Activated CD4-positive, alpha-beta T cell treated with anti-CD3 and anti-CD28 coated beads for 4 hours (primary cell): ENCODE measurements at regions not wholly inside any gene's neighbourhood (a gene's known extent, or its start where the extent isn't known, plus 50 kb on each side); places are given as distances from the start of the nearest gene placed in this dataset.

Experiments
- DNase-seq, 2 donors: peaks; one replicate each; pipeline ENCODE4 v3.0.0-alpha.2; 2020

- no peak for DNase-seq
These were observed 63.7 kb upstream of the PSMD7 start for GRCh38 chr16:74232806-74233465.

DNA sequence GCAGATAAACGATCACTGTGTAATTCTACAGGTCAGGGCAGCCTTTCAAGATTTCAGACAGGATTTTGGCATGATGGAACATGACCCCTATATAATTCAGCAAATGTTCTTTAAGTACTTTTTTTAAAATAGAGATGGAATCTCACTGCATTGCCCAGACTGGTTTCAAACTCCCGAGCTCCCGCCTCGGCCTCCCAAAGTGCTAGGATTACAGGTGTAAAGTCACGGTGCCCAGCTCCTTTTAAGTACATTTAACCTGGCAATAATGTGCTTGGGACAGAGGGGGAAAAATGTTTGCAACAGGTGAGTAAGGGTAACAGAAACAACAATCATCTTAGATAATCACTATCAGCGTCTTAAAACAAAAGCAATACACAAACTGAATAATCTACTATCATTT lies 66.5 kb upstream of the PSMD7 start:
- no peak for DNase-seq

DNA sequence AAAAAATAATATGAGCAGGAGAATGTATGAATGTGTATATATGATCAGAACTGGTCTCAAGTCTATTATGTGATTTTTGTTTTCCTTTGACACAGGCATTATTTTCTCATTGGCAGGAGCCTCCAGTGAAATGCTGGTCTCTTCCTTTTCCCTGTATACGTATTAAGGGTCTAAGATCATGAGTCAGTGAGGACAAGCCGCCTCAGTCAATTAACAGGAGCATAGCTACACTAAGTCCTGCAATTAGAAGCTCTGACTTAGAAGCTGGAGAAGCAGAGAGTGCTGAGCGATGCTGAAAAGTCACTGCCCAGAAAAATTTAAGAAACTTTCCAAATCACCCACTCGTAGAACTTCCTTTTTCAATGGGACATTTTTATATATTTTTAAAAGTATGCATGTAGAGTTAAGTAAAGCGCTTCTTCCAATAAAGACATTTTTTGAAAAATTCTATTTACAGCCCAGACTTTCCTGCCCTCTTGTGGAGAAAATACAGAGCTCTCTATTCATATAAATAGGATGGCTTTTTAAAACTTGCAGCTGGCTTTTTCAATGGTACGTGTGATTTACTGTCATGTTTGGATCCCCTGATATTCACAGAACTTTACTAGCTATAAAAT lies 70.2 kb upstream of the PSMD7 start:
- DNase-seq: no peak

DNA sequence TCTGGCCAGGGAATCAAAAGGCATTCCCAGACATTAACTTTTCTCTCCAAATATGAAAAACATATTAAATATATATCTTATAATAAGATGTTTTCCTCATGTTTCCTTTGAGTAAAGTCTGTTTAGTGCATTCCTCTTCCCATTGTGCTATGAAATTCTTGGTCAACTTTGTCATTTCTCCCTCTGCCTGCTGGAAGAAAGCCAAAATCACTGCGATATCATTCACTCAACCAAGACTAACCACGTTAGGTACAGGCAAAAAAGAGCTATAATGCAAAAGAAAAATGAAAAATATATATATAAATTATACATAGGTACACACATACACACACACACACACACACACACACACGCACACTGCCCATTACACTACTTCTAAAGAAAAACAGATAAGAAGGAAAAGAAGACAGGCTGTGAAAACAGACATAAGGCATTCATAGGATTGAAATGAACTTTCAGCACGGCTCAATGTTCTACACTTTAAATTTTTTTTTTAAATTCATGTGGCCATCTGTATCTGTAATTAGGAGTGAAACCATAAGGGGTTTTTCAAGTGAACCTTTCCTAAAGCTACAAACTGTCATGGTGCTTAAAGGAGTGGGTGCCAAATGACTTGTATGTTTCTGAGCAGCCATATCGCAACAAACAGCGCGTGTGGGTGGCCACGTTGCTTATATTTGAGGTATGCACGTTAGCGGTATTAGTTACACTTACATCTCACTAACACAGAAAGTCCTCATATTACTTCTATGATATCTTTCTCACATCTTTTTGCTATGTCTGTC lies 71.6 kb upstream of the PSMD7 start:
- no peak for DNase-seq

DNA sequence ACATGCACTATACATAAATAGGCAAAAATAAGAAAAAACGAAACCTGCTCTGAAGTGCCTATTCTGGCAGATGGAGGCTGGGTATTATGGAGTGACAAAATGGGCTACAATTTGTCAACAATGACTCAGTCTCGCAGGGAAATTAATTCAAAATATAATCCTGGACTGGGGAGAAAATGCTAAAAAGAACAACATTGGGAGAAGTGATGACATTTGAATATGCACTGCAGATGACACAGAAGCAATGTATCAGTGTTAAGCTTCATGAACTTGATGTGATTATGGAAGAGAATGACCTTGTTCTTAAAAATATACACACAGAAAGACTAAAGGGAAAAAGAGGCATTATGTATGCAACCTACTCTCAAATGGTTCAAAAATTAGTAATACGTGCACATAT lies 74.8 kb upstream of the PSMD7 start:
- no peak for DNase-seq

- no peak for DNase-seq
These were observed 76.9 kb upstream of the PSMD7 start for GRCh38 chr16:74219706-74220105.

DNA sequence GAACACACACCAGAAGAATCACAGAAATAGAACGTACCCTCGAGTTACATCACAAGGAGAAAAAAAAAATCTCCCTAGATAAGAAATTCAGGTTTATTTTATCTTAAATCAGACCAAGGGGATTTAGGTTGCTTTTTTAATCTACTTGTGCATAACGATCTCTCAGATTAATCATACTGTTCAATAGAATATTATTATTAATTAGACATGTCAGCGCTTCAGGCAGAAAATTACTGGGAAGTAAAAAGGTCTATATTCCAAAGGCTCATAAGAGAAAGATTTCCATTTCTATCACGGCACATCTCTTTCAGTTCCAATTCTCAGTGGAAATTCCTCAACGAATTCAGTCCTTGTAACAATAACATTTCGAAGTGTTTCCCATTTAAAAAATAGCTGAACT lies 77.7 kb upstream of the PSMD7 start:
- DNase-seq: no peak

DNA sequence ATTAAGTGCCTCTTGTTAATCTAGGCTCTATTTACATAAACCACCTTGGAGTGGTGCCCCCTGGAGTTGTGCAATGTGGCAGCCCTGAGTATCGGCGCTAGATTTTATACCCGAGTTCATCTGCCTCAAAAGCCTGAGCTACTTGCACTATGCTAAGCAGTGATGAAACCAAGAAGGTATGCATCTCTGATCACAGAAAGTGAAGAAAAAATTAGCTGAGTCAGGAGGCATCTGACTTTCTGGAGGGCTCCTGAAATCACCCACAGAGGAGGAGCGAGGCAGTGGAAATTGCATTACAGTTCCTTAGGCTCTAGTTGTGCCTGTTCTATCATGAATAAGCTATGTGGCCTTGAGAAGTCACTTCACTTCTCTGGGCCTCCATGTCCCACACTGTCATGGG lies 80.3 kb upstream of the PSMD7 start:
- no peak for DNase-seq

DNA sequence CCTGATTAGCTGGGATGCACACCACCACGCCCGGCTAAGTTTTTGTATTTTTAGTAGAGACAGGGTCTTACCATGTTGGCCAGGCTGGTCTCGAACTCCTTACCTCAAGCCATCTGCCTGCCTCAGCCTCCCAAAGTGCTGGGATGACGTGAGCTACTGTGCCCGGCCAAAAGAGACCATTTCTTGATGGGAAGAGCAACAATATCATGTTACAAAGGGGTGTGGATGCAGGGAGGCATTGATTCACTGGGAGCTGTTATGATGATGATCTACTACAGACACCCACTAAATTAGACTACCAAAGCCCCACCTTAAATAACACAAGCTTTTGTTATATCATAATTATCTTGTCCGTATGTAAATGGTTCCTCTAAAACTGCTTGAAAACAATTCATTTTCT lies 81.4 kb upstream of the PSMD7 start:
- DNase-seq: no peak

GRCh38 chr16:74213372-74213771 lies 83.2 kb upstream of the PSMD7 start:
- no peak for DNase-seq

GRCh38 chr16:74210245-74210644 lies 86.4 kb upstream of the PSMD7 start:
- no peak for DNase-seq

- DNase-seq: no peak
These were observed 94.6 kb upstream of the PSMD7 start for GRCh38 chr16:74202009-74202408.

DNA sequence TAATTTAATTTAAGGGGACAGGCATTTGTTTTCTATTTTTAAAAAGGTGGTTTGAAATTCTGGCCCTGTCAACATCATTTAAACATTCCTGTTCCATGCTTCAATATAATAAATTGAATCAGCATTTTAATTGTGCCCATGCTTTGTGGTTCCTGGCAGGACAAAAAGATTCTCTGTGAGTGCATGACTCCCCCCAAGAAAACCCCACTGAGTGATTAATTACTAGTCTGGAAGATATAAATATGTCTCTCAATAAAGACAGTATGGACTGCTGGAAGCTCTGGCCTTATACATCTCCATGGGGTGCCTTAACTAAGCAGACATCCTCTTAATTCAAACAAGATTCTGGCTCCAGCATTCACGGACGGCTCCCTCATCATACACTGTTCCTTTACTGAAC lies 95.0 kb upstream of the PSMD7 start:
- DNase-seq: no peak

- no peak for DNase-seq
These were observed 95.7 kb upstream of the PSMD7 start for GRCh38 chr16:74200921-74201320.

- DNase-seq: no peak
These were observed 96.8 kb upstream of the PSMD7 start for GRCh38 chr16:74199842-74200124.

DNA sequence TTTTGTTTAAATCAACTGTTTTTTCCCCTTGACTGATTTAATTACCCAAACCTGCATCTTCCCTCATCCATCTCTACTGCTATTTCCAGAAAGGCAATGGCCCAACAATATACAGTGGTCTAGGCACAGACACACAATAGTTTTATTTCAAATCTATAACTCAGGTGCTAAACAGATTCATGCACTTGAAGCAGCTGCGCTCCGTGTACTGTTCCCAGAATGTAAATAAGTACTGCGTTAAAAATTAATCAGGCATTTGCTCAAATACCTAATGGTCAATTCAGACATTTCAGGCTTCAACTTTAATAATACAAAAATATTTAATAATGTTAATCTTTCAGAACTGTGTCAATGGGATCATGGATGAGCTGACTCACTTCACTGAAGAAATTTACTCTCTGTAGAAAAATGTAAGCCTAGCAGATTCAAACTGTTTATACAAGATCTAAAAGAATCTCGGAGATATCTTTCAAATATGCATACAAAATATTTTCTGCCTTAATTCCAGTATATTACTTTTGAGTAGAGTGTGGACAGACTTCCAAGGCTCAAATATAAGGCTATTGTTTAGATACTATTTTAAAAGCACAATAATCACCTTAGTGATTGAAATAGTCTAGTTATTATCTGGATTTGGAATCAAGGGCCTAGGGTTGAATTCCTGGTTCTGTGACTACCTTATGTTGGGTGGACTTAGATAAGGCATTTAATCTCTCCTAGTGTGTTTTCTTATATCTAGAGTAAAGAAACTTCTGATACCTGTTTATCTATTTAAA lies 97.4 kb upstream of the PSMD7 start:
- DNase-seq: no peak

DNA sequence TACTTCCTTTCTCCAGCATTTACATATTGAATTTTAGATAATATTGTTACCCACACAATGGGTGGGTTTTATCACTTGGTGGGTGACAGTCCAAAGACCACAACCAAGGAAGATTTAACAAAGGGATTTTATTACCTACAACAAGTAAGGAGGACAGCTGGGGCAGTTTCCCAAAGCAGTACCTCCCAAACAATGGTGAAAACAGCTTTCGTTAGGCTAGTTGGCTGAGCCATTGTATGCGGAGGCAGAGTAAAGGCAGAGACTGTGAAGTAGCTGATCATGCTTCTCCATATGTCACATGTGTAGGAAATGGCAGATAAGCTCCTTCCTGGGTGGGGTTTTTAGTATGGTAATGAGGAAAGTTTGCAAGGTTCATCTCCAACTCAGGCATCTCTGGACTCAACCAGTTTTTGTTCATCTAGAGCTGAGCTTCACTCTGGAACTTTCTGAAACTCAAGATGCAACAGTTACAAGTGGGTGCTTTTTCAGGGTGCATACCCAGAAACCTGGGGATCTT lies 104.3 kb upstream of the PSMD7 start:
- DNase-seq: no peak

DNA sequence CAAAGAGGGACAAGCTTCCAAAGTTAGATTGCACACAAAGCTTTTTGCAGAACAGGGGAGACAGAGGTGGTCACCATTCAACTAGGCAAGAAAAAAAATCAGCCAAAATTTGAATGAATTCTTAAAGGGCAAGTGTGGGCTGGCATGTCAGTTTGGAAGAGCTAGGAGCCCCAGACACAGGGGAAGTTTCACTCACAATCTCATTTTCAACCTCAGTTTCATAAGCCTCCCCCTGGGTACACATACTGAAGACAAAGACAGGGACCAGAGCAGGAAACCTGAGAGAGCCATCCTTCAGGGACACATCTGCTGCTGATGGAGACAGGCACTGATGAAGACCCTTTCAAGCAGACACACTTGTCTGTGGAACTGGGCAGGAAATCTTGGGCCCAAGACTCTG lies 106.3 kb upstream of the PSMD7 start:
- no peak for DNase-seq

DNA sequence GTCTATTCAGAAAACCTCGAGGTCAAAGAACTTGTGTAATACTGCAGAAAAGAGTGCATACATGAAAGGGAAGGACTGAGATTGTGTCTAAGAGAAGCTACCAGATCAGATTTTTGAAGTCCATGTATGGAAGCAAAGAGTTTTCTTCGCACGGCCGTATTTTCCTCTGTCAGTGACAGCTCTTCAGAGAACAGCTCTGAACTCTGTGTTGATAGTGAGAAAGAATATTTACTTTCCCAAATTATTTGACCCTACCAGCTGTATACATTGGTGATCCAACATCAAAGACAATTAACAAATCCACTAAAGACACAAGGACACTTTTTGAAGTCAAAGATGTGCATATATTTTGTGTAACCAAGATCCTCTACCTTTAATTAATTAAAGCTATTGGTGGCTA lies 107.8 kb upstream of the PSMD7 start:
- no peak for DNase-seq

- no peak for DNase-seq
These were observed 110.0 kb upstream of the PSMD7 start for GRCh38 chr16:74186561-74186971.

DNA sequence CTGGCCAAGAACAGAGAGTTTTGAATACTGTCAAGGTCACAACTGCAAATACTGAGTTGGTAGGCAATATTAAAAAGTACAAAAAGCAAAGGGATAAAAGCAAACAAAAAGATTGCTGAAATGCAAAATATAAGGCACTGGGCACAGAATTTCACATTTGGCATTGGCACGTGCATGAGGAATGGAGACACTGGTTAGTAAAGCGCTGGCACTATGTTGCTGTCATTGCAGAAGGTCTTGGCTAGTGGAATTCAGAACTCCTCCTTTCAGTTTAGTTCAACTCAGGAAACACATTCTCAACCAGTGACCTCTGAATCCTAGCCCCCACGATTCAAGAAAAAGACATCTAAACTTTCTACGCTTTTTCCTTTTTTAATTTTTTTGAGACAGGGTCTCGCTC lies 111.8 kb upstream of the PSMD7 start:
- no peak for DNase-seq

DNA sequence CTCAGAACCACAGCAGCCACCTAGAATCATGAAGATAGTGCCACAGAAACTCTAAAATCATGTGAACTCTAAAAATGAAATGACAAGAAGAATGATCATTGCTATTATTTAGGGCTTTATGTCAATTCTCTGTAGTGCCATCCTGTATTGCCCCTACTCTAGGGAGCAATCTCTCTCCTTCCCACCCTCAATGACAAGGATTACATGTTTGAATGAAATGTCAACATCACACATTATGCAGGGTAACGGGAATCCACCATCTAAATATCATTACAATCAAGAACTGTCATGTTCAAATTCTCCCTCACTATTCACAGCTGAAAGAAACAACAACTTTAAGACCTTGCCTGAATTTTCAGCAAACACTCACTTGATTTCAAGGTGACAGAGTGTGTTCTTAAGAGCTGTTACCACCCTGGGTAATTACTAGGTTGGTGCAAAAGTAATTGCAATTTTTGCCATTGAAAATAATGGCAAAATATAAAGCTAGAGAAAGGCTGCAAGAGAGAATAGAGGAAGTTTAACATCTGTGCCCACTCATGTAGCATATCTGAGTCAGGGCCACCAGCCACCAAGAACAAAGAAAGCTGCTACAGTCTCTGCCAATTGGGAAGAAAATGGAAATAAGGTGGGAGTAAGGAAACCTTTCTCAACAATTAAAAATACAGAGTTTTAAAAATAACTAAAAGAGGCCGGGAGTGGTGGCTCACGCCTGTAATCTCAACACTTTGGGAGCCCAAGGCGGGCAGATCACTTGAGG lies 112.8 kb upstream of the PSMD7 start:
- no peak for DNase-seq
